GM23338 (cell line): ENCODE measurements at regions not wholly inside any gene's neighbourhood (a gene's known extent, or its start where the extent isn't known, plus 50 kb on each side); places are given as distances from the start of the nearest gene placed in this dataset.

Experiments used
- ATAC-seq: fragments of 200-7000 bp; cut with Tn5 transposase; 3 replicates; pipeline ENCODE4 v1.9.1; 2020
- DNase-seq: peaks from one replicate; pipeline ENCODE4 v3.0.0-alpha.2; 2015; ENCODE audit warnings: low spot score
- H2AFZ ChIP-seq: fragments of 200-600 bp; sonication (generic); 2 replicates; pipeline ENCODE4 v1.8.0; 2016; ENCODE audit warnings: antibody characterized with exemption, mild to moderate bottlenecking, moderate library complexity
- H3F3A ChIP-seq: fragments of 200-600 bp; sonication (generic); replicated peaks from 2 replicates; pipeline ENCODE4 v1.8.0; 2017; ENCODE audit warnings: antibody characterized with exemption, mixed run types, low read depth
- H3K27ac ChIP-seq: fragments of 200-600 bp; sonication (generic); 2 replicates; pipeline ENCODE4 v1.6.1; 2016; ENCODE audit warnings: low read depth
- H3K27me3 ChIP-seq: fragments of 200-600 bp; sonication (generic); 2 replicates; pipeline ENCODE4 v1.8.0; 2016; ENCODE audit warnings: mild to moderate bottlenecking, mixed run types, moderate library complexity; ENCODE audit not compliant: insufficient read depth
- H3K36me3 ChIP-seq: fragments of 200-600 bp; sonication (generic); 2 replicates; pipeline ENCODE4 v1.8.0; 2016; ENCODE audit warnings: mild to moderate bottlenecking; ENCODE audit not compliant: insufficient read depth
- H3K4me1 ChIP-seq: fragments of 200-600 bp; sonication (generic); 2 replicates; pipeline ENCODE4 v1.8.0; 2016; ENCODE audit warnings: mild to moderate bottlenecking, moderate library complexity; ENCODE audit not compliant: insufficient read depth
- H3K4me2 ChIP-seq: fragments of 200-600 bp; sonication (generic); 2 replicates; pipeline ENCODE4 v1.7.1; 2017; ENCODE audit warnings: mixed run types
- H3K4me3 ChIP-seq: fragments of 200-600 bp; sonication (generic); 2 replicates; pipeline ENCODE4 v1.6.1; 2016; ENCODE audit warnings: mixed run types
- H3K79me2 ChIP-seq: fragments of 200-600 bp; sonication (generic); replicated peaks from 2 replicates; pipeline ENCODE4 v1.8.0; 2017; ENCODE audit warnings: mild to moderate bottlenecking; ENCODE audit not compliant: insufficient read depth
- H3K9me2 ChIP-seq: fragments of 200-600 bp; sonication (generic); 2 replicates; pipeline ENCODE4 v1.8.0; 2017; ENCODE audit not compliant: insufficient read depth
- H4K20me1 ChIP-seq: fragments of 200-600 bp; sonication (generic); replicated peaks from 2 replicates; pipeline ENCODE4 v1.8.0; 2017; ENCODE audit warnings: mild to moderate bottlenecking; ENCODE audit not compliant: insufficient read depth
- H3K27ac Mint-ChIP-seq: 2 replicates; pipeline ENCODE4 v1.8.0; 2020; ENCODE audit warnings: inconsistent platforms, mild to moderate bottlenecking, moderate library complexity, mixed read lengths
- H3K27me3 Mint-ChIP-seq: 3 replicates; pipeline ENCODE4 v1.8.0; 2022; ENCODE audit warnings: low read depth, mild to moderate bottlenecking, moderate library complexity, mixed read lengths, inconsistent platforms; ENCODE audit not compliant: insufficient read depth, poor library complexity
- H3K36me3 Mint-ChIP-seq: 3 replicates; pipeline ENCODE4 v1.8.0; 2021; ENCODE audit warnings: low read depth, mild to moderate bottlenecking, inconsistent platforms, moderate library complexity, mixed read lengths
- H3K4me1 Mint-ChIP-seq: 3 replicates; pipeline ENCODE4 v1.8.0; 2020; ENCODE audit warnings: mild to moderate bottlenecking, inconsistent platforms, mixed read lengths
- H3K4me3 Mint-ChIP-seq: 3 replicates; pipeline ENCODE4 v1.8.0; 2021; ENCODE audit warnings: moderate library complexity, mild to moderate bottlenecking, inconsistent platforms, mixed read lengths
- H3K9me3 Mint-ChIP-seq: 3 replicates; pipeline ENCODE4 v1.8.0; 2020; ENCODE audit warnings: moderate library complexity, mild to moderate bottlenecking, inconsistent platforms, mixed read lengths
- CREB1 ChIP-seq: fragments of 250-450 bp; sonication (Bioruptor Pico); IDR thresholded peaks from 2 replicates; pipeline ENCODE4 v1.5.0; 2020; ENCODE audit warnings: low read depth, mild to moderate bottlenecking, moderate library complexity
- EZH2 ChIP-seq: fragments of 200-600 bp; sonication (generic); IDR thresholded peaks from one replicate; pipeline ENCODE4 v1.8.0; 2017; ENCODE audit warnings: antibody characterized with exemption, mild to moderate bottlenecking, low read depth; ENCODE audit not compliant: unreplicated experiment
- JUNB ChIP-seq: IDR thresholded peaks from one replicate; pipeline ENCODE4 v1.6.1; 2016; ENCODE audit warnings: antibody characterized with exemption; ENCODE audit not compliant: unreplicated experiment
- POLR2AphosphoS5 ChIP-seq: IDR thresholded peaks from 2 replicates; pipeline ENCODE4 v1.6.1; 2016; ENCODE audit warnings: antibody characterized with exemption, low read depth
- STAT1 ChIP-seq: IDR thresholded peaks from one replicate; pipeline ENCODE4 v1.6.1; 2016; ENCODE audit warnings: antibody characterized with exemption; ENCODE audit not compliant: unreplicated experiment
- ZNF114 ChIP-seq: fragments of 250-450 bp; sonication (Bioruptor Pico); IDR thresholded peaks from 2 replicates; pipeline ENCODE4 v1.5.0; 2020; ENCODE audit warnings: mild to moderate bottlenecking, moderate library complexity
- ZNF331 ChIP-seq: fragments of 250-450 bp; sonication (Bioruptor Pico); IDR thresholded peaks from 2 replicates; pipeline ENCODE4 v1.5.0; 2020; ENCODE audit warnings: low read depth, mild to moderate bottlenecking, moderate library complexity
- TF ChIP-seq, protein P1 (sequence below), 2 experiments: fragments of 200-600 bp in 1 of 2; sonication (generic) in 1 of 2; conservative IDR thresholded peaks; 2 replicates each; pipeline versions ENCODE4 v1.5.1 to v1.6.1; 2016 to 2017; ENCODE audit warnings: antibody characterized with exemption in 2 of 2, low read depth in 2 of 2, mild to moderate bottlenecking in 2 of 2, moderate library complexity in 1 of 2
- TF ChIP-seq, protein P2 (sequence below): IDR thresholded peaks from one replicate; pipeline ENCODE4 v1.6.1; 2018; ENCODE audit warnings: antibody characterized with exemption; ENCODE audit not compliant: unreplicated experiment

DNA sequence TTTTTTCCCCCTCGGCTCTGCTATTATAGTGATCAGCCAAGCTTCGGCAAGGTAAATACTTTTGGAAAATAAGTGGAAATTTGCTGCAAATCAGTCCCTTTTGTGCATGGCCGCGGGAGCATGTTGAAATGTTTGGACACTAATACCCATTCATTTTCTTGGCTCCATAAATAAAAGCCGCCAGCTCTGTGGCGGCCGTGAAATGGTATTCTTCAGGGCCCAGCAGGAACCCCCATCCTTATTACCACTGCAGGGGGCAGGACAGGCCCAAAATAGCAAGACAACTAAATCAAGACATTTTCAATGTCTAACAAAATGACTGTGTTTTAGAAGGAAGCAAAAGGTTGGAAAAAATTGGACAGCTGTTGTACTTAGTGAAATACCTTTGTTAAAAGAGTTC, 362.3 kb downstream of the NR2F2 start:
- no peak for TF ChIP-seq CREB1
- TF ChIP-seq, protein P1, sequence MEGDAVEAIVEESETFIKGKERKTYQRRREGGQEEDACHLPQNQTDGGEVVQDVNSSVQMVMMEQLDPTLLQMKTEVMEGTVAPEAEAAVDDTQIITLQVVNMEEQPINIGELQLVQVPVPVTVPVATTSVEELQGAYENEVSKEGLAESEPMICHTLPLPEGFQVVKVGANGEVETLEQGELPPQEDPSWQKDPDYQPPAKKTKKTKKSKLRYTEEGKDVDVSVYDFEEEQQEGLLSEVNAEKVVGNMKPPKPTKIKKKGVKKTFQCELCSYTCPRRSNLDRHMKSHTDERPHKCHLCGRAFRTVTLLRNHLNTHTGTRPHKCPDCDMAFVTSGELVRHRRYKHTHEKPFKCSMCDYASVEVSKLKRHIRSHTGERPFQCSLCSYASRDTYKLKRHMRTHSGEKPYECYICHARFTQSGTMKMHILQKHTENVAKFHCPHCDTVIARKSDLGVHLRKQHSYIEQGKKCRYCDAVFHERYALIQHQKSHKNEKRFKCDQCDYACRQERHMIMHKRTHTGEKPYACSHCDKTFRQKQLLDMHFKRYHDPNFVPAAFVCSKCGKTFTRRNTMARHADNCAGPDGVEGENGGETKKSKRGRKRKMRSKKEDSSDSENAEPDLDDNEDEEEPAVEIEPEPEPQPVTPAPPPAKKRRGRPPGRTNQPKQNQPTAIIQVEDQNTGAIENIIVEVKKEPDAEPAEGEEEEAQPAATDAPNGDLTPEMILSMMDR (conservative IDR thresholded peaks at IDR 0.05; ENCODE audit: low read depth in 2 of 2) = 0 out of 4 replicates have a peak, but pooled peaks of 1 of the 2 experiments have one; percentile 14
- Histone ChIP-seq H3K4me1 (no peaks in the 10 kb centered on the region), H2AFZ (no peak overlapping the region), H3K36me3 (no peaks in the 10 kb centered on the region), H3K9me2 (no peaks in the 10 kb centered on the region), H4K20me1 (no peaks in the 10 kb centered on the region), H3K27me3 (no peaks in the 10 kb centered on the region), H3K4me3 (no peak overlapping the region), H3F3A (no peaks in the 10 kb centered on the region), H3K27ac (no peak overlapping the region), H3K4me2 (no peak overlapping the region), H3K79me2 (no peaks in the 10 kb centered on the region)
- no peak overlapping the region for H3K4me3 Mint-ChIP-seq
- no peaks in the 10 kb centered on the region for H3K4me1 Mint-ChIP-seq
- ATAC-seq (no peak), DNase-seq (no peak)
- no peak overlapping the region for H3K27ac Mint-ChIP-seq
- no peaks in the 10 kb centered on the region for H3K36me3 Mint-ChIP-seq
- H3K27me3 Mint-ChIP-seq = no peaks in the 10 kb centered on the region
- no peaks in the 10 kb centered on the region for H3K9me3 Mint-ChIP-seq

DNA sequence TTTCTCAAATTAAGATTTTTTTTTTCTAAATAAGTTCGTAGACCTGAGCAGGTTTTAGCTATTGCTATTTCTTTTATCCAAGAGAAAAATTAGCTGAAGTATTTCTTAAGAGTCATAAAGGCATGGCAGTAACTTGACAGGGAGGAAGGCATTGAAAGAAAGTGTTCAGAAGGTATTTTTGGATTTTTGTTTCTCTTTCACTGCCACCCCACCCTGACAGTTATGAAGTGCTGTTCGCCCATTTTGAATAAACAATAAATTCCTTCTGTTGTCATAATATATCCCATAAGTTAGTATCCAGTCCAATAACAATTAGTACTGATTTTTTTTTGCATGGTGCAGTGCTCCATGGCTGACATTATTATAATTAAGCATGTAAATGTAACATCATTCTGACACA, 363.0 kb downstream of the NR2F2 start:
- Histone ChIP-seq H3K79me2 (no peaks in the 10 kb centered on the region), H3F3A (no peaks in the 10 kb centered on the region), H3K4me1 (no peaks in the 10 kb centered on the region), H3K27me3 (no peaks in the 10 kb centered on the region), H3K4me3 (no peak overlapping the region), H3K27ac (no peak overlapping the region), H4K20me1 (no peaks in the 10 kb centered on the region), H3K4me2 (no peak overlapping the region), H3K36me3 (no peaks in the 10 kb centered on the region), H2AFZ (no peak overlapping the region), H3K9me2 (no peaks in the 10 kb centered on the region)
- DNase-seq (no peak), ATAC-seq (no peak)
- H3K9me3 Mint-ChIP-seq = no peaks in the 10 kb centered on the region
- H3K27ac Mint-ChIP-seq = no peak overlapping the region
- H3K27me3 Mint-ChIP-seq = no peaks in the 10 kb centered on the region
- H3K4me3 Mint-ChIP-seq = no peak overlapping the region
- no peaks in the 10 kb centered on the region for H3K4me1 Mint-ChIP-seq
- no peaks in the 10 kb centered on the region for H3K36me3 Mint-ChIP-seq
- no peak for TF ChIP-seq EZH2
- TF ChIP-seq ZNF114 = no peak
- TF ChIP-seq, protein P1 (conservative IDR thresholded peaks at IDR 0.05; ENCODE audit: low read depth in 2 of 2) = no peak
- TF ChIP-seq STAT1 = no peak
- TF ChIP-seq, protein P2, sequence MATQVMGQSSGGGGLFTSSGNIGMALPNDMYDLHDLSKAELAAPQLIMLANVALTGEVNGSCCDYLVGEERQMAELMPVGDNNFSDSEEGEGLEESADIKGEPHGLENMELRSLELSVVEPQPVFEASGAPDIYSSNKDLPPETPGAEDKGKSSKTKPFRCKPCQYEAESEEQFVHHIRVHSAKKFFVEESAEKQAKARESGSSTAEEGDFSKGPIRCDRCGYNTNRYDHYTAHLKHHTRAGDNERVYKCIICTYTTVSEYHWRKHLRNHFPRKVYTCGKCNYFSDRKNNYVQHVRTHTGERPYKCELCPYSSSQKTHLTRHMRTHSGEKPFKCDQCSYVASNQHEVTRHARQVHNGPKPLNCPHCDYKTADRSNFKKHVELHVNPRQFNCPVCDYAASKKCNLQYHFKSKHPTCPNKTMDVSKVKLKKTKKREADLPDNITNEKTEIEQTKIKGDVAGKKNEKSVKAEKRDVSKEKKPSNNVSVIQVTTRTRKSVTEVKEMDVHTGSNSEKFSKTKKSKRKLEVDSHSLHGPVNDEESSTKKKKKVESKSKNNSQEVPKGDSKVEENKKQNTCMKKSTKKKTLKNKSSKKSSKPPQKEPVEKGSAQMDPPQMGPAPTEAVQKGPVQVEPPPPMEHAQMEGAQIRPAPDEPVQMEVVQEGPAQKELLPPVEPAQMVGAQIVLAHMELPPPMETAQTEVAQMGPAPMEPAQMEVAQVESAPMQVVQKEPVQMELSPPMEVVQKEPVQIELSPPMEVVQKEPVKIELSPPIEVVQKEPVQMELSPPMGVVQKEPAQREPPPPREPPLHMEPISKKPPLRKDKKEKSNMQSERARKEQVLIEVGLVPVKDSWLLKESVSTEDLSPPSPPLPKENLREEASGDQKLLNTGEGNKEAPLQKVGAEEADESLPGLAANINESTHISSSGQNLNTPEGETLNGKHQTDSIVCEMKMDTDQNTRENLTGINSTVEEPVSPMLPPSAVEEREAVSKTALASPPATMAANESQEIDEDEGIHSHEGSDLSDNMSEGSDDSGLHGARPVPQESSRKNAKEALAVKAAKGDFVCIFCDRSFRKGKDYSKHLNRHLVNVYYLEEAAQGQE = no peak
- TF ChIP-seq POLR2AphosphoS5 = no peak
- TF ChIP-seq JUNB = no peak
- TF ChIP-seq ZNF331 (CRISPR knock-in tag) = no peak
